ENCODE measurements at regions not wholly inside any gene's neighbourhood (a gene's known extent, or its start where the extent isn't known, plus 50 kb on each side); places are given as distances from the start of the nearest gene placed in this dataset.

- TF ChIP-seq CTCF (IDR thresholded peaks at IDR 0.05) (no peak), POLR2A (IDR thresholded peaks at IDR 0.05) (no peak)
These were observed 77.9 kb downstream of the RTL9 start for GRCh38 chrX:110436523-110436922.
